H9 (cell line): ENCODE measurements at regions not wholly inside any gene's neighbourhood (a gene's known extent, or its start where the extent isn't known, plus 50 kb on each side); places are given as distances from the start of the nearest gene placed in this dataset.

Experiments
- DNase-seq: peaks from one replicate; pipeline ENCODE4 v3.0.0-alpha.2; 2017
- H2AFZ ChIP-seq: one replicate; pipeline ENCODE4 v1.6.1; 2013; ENCODE audit warnings: mild to moderate bottlenecking, low read length, control low read depth, moderate library complexity
- H2AK5ac ChIP-seq: 2 replicates; pipeline ENCODE4 v1.6.1; 2013; ENCODE audit warnings: low read length, control low read depth, mixed read lengths; ENCODE audit not compliant: insufficient read length
- H2BK120ac ChIP-seq: one replicate; pipeline ENCODE4 v1.6.1; 2013; ENCODE audit warnings: low read depth, mild to moderate bottlenecking, low read length, control low read depth, inconsistent platforms; ENCODE audit not compliant: poor library complexity, severe bottlenecking
- H2BK12ac ChIP-seq: 2 replicates; pipeline ENCODE4 v1.6.1; 2013; ENCODE audit warnings: low read length, control low read depth, mixed read lengths, low read depth; ENCODE audit not compliant: insufficient read length
- H2BK15ac ChIP-seq: 2 replicates; pipeline ENCODE4 v1.6.1; 2013; ENCODE audit warnings: low read depth, low read length, control low read depth
- H2BK20ac ChIP-seq: one replicate; pipeline ENCODE4 v1.6.1; 2013; ENCODE audit warnings: low read depth, mild to moderate bottlenecking, low read length, control low read depth, inconsistent platforms; ENCODE audit not compliant: poor library complexity, severe bottlenecking
- H2BK5ac ChIP-seq: 2 replicates; pipeline ENCODE4 v1.6.1; 2013; ENCODE audit warnings: low read length, control low read depth, mixed read lengths; ENCODE audit not compliant: insufficient read length
- H3K14ac ChIP-seq: 2 replicates; pipeline ENCODE4 v1.6.1; 2013; ENCODE audit warnings: low read length, control low read depth; ENCODE audit not compliant: insufficient read depth
- H3K18ac ChIP-seq: 2 replicates; pipeline ENCODE4 v1.6.1; 2013; ENCODE audit warnings: low read depth, mild to moderate bottlenecking, mixed read lengths, low read length, control low read depth; ENCODE audit not compliant: insufficient read length
- H3K23ac ChIP-seq: 2 replicates; pipeline ENCODE4 v1.6.1; 2013; ENCODE audit warnings: low read length, control low read depth, mixed read lengths, low read depth; ENCODE audit not compliant: insufficient read length
- H3K23me2 ChIP-seq: 2 replicates; pipeline ENCODE4 v1.6.1; 2013; ENCODE audit warnings: low read depth, mild to moderate bottlenecking, mixed read lengths, low read length, control low read depth; ENCODE audit not compliant: insufficient read length, poor library complexity, severe bottlenecking
- H3K27ac ChIP-seq: 2 replicates; pipeline ENCODE4 v1.5.1; 2013; ENCODE audit warnings: low read length, control low read depth, mixed read lengths, low read depth; ENCODE audit not compliant: insufficient read length
- H3K27me3 ChIP-seq: 2 replicates; pipeline ENCODE4 v1.6.1; 2013; ENCODE audit warnings: low read length, control low read depth, inconsistent platforms; ENCODE audit not compliant: insufficient read depth
- H3K4ac ChIP-seq: 2 replicates; pipeline ENCODE4 v1.6.1; 2013; ENCODE audit warnings: low read depth, mild to moderate bottlenecking, control low read depth, inconsistent platforms, low read length, moderate library complexity
- H3K4me1 ChIP-seq: 2 replicates; pipeline ENCODE4 v1.6.1; 2013; ENCODE audit warnings: low read length, control low read depth, inconsistent platforms; ENCODE audit not compliant: insufficient read depth
- H3K4me2 ChIP-seq: 2 replicates; pipeline ENCODE4 v1.6.1; 2013; ENCODE audit warnings: low read length, control low read depth, mixed read lengths; ENCODE audit not compliant: insufficient read length, insufficient read depth
- H3K56ac ChIP-seq: 2 replicates; pipeline ENCODE4 v1.6.1; 2013; ENCODE audit warnings: low read depth, mild to moderate bottlenecking, mixed read lengths, low read length, control low read depth; ENCODE audit not compliant: insufficient read length
- H3K79me1 ChIP-seq: 2 replicates; pipeline ENCODE4 v1.6.1; 2013; ENCODE audit warnings: low read depth, mild to moderate bottlenecking, moderate library complexity, low read length, control low read depth, inconsistent platforms; ENCODE audit not compliant: insufficient read depth, poor library complexity, severe bottlenecking
- H3K79me2 ChIP-seq: 2 replicates; pipeline ENCODE4 v1.6.1; 2013; ENCODE audit warnings: low read length, control low read depth, inconsistent platforms; ENCODE audit not compliant: insufficient read depth
- H3K9ac ChIP-seq: 2 replicates; pipeline ENCODE4 v1.6.1; 2013; ENCODE audit warnings: low read length, control low read depth, mixed read lengths; ENCODE audit not compliant: insufficient read length; ENCODE audit errors: extremely low read depth
- H3K9me3 ChIP-seq: one replicate; pipeline ENCODE4 v1.6.1; 2013; ENCODE audit warnings: low read depth, low read length, inconsistent platforms; ENCODE audit not compliant: control insufficient read depth
- H3T11ph ChIP-seq: one replicate; pipeline ENCODE4 v1.6.1; 2013; ENCODE audit warnings: mild to moderate bottlenecking, low read length, control low read depth, inconsistent platforms
- H4K20me1 ChIP-seq: one replicate; pipeline ENCODE4 v1.6.1; 2013; ENCODE audit not compliant: control insufficient read depth, insufficient read length, insufficient read depth
- H4K5ac ChIP-seq: 2 replicates; pipeline ENCODE4 v1.6.1; 2013; ENCODE audit warnings: low read depth, mild to moderate bottlenecking, mixed read lengths, low read length, control low read depth; ENCODE audit not compliant: insufficient read length
- H4K8ac ChIP-seq: replicated peaks from 2 replicates; pipeline ENCODE4 v1.6.1; 2013; ENCODE audit warnings: low read length, control low read depth, mixed read lengths, low read depth; ENCODE audit not compliant: insufficient read length
- H4K91ac ChIP-seq: 2 replicates; pipeline ENCODE4 v1.6.1; 2013; ENCODE audit warnings: low read depth, mild to moderate bottlenecking, moderate library complexity, mixed read lengths, low read length, control low read depth; ENCODE audit not compliant: insufficient read length
- H3K27ac Mint-ChIP-seq, 3 experiments: 2 replicates in 2 of 3; 3 replicates in 1 of 3; pipeline ENCODE4 v1.8.0; 2020 to 2021; ENCODE audit warnings: mixed read lengths in 3 of 3, mild to moderate bottlenecking in 1 of 3, moderate library complexity in 1 of 3
- H3K27me3 Mint-ChIP-seq: 2 replicates; pipeline ENCODE4 v1.8.0; 2021; ENCODE audit warnings: low read depth, mild to moderate bottlenecking, moderate library complexity, mixed read lengths
- H3K36me3 Mint-ChIP-seq, 3 experiments: 2 replicates in 2 of 3; 3 replicates in 1 of 3; pipeline ENCODE4 v1.8.0; 2020 to 2021; ENCODE audit warnings: low read depth in 3 of 3, mixed read lengths in 3 of 3; ENCODE audit not compliant: insufficient read depth in 1 of 3
- H3K4me1 Mint-ChIP-seq, 2 experiments: 2 replicates each; pipeline ENCODE4 v1.8.0; 2020; ENCODE audit warnings: mixed read lengths in 2 of 2
- H3K4me3 Mint-ChIP-seq, 2 experiments: 2 replicates in 1 of 2; 3 replicates in 1 of 2; pipeline ENCODE4 v1.8.0; 2020 to 2021; ENCODE audit warnings: mild to moderate bottlenecking in 2 of 2, mixed read lengths in 2 of 2, moderate library complexity in 1 of 2
- H3K9me3 Mint-ChIP-seq, 2 experiments: 2 replicates in 1 of 2; 3 replicates in 1 of 2; pipeline ENCODE4 v1.8.0; 2020; ENCODE audit warnings: mild to moderate bottlenecking in 2 of 2, mixed read lengths in 2 of 2, moderate library complexity in 1 of 2
- CTCF ChIP-seq: fragments of 200-600 bp; sonication (generic); conservative IDR thresholded peaks from 3 replicates; pipeline ENCODE4 v1.8.0; 2021; ENCODE audit warnings: antibody characterized with exemption, mild to moderate bottlenecking
- WGBS: extraction: QIAGEN DNeasy Blood & Tissue Kit; methylation state at CpG from one replicate; pipeline ENCODE4 v1.1.7; 2013; ENCODE audit warnings: missing lambda C conversion rate, low lambda C conversion rate, mixed read lengths; ENCODE audit not compliant: insufficient read length; ENCODE audit errors: extremely low coverage; 5-methylcytosine and 5-hydroxymethylcytosine counted together

- H3K4me1 Mint-ChIP-seq: peaks cover 12 to 16% of the 10 kb centered on the region in 2 experiments
- Histone ChIP-seq H2BK15ac (no peak overlapping the region), H3K4me1 (no peaks in the 10 kb centered on the region), H3K23me2 (no peaks in the 10 kb centered on the region), H2BK120ac (no peak overlapping the region), H3K79me2 (no peaks in the 10 kb centered on the region), H2BK12ac (no peak overlapping the region), H3K27ac (no peak overlapping the region), H3K4ac (no peak overlapping the region), H3K9me3 (no peaks in the 10 kb centered on the region), H3K27me3 (no peaks in the 10 kb centered on the region), H2AFZ (no peak overlapping the region), H4K91ac (no peak overlapping the region), H4K5ac (no peak overlapping the region), H3K18ac (no peak overlapping the region), H3K9ac (no peak overlapping the region), H3K4me2 (no peak overlapping the region), H4K20me1 (no peaks in the 10 kb centered on the region), H3K79me1 (no peaks in the 10 kb centered on the region), H3K56ac (no peak overlapping the region), H2BK20ac (no peak overlapping the region), H3K23ac (no peak overlapping the region), H4K8ac (no peak overlapping the region), H3K14ac (no peak overlapping the region), H2BK5ac (no peak overlapping the region), H2AK5ac (no peak overlapping the region), H3T11ph (no peak overlapping the region)
- no CpG with 5 or more reads among the region's 2 CpGs for whole genome bisulfite sequencing
- H3K9me3 Mint-ChIP-seq: no peaks in the 10 kb centered on the region
- H3K27me3 Mint-ChIP-seq: peaks cover 2% of the 10 kb centered on the region; the same call in 1 of the 2 replicates
- no peak overlapping the region; a peak in 1 of 7 replicates for H3K27ac Mint-ChIP-seq
- H3K36me3 Mint-ChIP-seq: no peaks in the 10 kb centered on the region
- DNase-seq: no peak
- no peak overlapping the region for H3K4me3 Mint-ChIP-seq
- TF ChIP-seq CTCF: no peak
Observed at GRCh38 chr7:32256376-32256775, 186.2 kb upstream of the PDE1C start.
